DND-41 (cell line): ENCODE measurements at regions not wholly inside any gene's neighbourhood (a gene's known extent, or its start where the extent isn't known, plus 50 kb on each side); places are given as distances from the start of the nearest gene placed in this dataset.
"Not testable (repeated sequence)": the region's sequence is repeated elsewhere in the genome, so short reads cannot be mapped to it uniquely, and the experiment has no call there.

ENCODE experiments used
- EZH2 ChIP-seq: IDR thresholded peaks from 3 replicates; pipeline ENCODE4 v1.6.1; 2012; ENCODE audit warnings: borderline replicate concordance, low read depth, mild to moderate bottlenecking, moderate library complexity, low read length, inconsistent platforms; ENCODE audit not compliant: severe bottlenecking
- TF ChIP-seq, protein P1 (sequence below): IDR thresholded peaks from 2 replicates; pipeline ENCODE4 v1.5.1; 2012; ENCODE audit warnings: borderline replicate concordance, low read length, moderate library complexity, mild to moderate bottlenecking; ENCODE audit not compliant: poor library complexity, severe bottlenecking; ENCODE audit errors: extremely low read depth

DNA sequence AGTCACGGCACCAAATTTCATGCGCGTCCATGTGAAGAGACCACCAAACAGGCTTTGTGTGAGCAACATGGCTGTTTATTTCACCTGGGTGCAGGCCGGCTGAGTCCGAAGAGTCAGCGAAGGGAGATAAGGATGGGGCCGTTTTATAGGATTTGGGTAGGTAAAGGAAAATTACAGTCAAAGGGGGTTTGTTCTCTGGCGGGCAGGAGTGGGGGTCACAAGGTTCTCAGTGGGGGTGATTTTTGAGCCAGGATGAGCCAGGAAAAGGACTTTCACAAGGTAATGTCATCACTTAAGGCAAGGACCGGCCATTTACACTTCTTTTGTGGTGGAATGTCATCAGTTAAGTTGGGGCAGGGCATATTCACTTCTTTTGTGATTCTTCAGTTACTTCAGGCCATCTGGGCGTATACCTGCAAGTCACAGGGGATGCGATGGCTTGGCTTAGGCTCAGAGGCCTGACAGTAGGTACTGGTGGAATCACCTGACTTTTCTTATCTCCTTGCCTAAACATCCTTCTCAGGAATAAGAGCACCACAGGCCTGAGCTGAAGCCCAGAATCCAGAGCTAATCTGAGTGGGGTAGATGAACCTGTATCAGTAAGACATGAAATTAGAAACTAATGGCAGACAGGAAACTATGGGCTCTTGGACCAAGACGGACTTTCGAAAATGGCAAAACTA is 334.7 kb upstream of the POT1 start:
- TF ChIP-seq, protein P1, sequence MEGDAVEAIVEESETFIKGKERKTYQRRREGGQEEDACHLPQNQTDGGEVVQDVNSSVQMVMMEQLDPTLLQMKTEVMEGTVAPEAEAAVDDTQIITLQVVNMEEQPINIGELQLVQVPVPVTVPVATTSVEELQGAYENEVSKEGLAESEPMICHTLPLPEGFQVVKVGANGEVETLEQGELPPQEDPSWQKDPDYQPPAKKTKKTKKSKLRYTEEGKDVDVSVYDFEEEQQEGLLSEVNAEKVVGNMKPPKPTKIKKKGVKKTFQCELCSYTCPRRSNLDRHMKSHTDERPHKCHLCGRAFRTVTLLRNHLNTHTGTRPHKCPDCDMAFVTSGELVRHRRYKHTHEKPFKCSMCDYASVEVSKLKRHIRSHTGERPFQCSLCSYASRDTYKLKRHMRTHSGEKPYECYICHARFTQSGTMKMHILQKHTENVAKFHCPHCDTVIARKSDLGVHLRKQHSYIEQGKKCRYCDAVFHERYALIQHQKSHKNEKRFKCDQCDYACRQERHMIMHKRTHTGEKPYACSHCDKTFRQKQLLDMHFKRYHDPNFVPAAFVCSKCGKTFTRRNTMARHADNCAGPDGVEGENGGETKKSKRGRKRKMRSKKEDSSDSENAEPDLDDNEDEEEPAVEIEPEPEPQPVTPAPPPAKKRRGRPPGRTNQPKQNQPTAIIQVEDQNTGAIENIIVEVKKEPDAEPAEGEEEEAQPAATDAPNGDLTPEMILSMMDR: not testable (repeated sequence)
- not testable (repeated sequence) for TF ChIP-seq EZH2
